ENCODE measurements at regions not wholly inside any gene's neighbourhood (a gene's known extent, or its start where the extent isn't known, plus 50 kb on each side); places are given as distances from the start of the nearest gene placed in this dataset.

GRCh38 chr6:3946778-3947177 lies 97.6 kb downstream of the FAM50B start:
- TF ChIP-seq GATA1 (IDR thresholded peaks at IDR 0.05; ENCODE audit: low read depth, low read length): no peak
- no peak for TF ChIP-seq POLR2A (IDR thresholded peaks at IDR 0.05; ENCODE audit: low read length)
